ENCODE measurements at regions not wholly inside any gene's neighbourhood (a gene's known extent, or its start where the extent isn't known, plus 50 kb on each side); places are given as distances from the start of the nearest gene placed in this dataset.

DNA sequence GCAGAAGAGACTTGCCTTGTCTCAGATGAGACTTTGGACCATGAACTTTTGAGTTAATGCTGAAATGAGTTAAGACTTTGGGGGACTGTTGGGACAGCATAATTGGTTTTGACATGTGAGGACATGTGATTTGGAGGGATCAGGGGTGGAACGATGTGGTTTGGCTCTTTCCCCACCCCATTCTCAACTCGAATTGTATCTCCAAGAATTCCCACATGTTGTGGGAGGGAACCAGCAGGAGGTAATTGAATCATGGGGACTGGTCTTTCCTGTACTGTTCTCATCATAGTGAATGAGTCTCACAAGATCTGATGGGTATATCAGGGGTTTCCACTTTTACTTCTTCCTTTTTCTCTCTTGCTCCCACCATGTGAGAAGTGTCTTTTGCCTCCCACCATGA lies 229.7 kb upstream of the KCND2 start:
- TF ChIP-seq, protein P1, sequence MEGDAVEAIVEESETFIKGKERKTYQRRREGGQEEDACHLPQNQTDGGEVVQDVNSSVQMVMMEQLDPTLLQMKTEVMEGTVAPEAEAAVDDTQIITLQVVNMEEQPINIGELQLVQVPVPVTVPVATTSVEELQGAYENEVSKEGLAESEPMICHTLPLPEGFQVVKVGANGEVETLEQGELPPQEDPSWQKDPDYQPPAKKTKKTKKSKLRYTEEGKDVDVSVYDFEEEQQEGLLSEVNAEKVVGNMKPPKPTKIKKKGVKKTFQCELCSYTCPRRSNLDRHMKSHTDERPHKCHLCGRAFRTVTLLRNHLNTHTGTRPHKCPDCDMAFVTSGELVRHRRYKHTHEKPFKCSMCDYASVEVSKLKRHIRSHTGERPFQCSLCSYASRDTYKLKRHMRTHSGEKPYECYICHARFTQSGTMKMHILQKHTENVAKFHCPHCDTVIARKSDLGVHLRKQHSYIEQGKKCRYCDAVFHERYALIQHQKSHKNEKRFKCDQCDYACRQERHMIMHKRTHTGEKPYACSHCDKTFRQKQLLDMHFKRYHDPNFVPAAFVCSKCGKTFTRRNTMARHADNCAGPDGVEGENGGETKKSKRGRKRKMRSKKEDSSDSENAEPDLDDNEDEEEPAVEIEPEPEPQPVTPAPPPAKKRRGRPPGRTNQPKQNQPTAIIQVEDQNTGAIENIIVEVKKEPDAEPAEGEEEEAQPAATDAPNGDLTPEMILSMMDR (conservative IDR thresholded peaks at IDR 0.05; ENCODE audit: low read depth in 2 of 2): no peak
- TF ChIP-seq, protein P2, sequence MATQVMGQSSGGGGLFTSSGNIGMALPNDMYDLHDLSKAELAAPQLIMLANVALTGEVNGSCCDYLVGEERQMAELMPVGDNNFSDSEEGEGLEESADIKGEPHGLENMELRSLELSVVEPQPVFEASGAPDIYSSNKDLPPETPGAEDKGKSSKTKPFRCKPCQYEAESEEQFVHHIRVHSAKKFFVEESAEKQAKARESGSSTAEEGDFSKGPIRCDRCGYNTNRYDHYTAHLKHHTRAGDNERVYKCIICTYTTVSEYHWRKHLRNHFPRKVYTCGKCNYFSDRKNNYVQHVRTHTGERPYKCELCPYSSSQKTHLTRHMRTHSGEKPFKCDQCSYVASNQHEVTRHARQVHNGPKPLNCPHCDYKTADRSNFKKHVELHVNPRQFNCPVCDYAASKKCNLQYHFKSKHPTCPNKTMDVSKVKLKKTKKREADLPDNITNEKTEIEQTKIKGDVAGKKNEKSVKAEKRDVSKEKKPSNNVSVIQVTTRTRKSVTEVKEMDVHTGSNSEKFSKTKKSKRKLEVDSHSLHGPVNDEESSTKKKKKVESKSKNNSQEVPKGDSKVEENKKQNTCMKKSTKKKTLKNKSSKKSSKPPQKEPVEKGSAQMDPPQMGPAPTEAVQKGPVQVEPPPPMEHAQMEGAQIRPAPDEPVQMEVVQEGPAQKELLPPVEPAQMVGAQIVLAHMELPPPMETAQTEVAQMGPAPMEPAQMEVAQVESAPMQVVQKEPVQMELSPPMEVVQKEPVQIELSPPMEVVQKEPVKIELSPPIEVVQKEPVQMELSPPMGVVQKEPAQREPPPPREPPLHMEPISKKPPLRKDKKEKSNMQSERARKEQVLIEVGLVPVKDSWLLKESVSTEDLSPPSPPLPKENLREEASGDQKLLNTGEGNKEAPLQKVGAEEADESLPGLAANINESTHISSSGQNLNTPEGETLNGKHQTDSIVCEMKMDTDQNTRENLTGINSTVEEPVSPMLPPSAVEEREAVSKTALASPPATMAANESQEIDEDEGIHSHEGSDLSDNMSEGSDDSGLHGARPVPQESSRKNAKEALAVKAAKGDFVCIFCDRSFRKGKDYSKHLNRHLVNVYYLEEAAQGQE (IDR thresholded peaks at IDR 0.05; ENCODE audit: unreplicated experiment): no peak
- no peak for TF ChIP-seq CREB1 (CRISPR knock-in tag; IDR thresholded peaks at IDR 0.05; ENCODE audit: low read depth)
- no peak for TF ChIP-seq POLR2AphosphoS5 (IDR thresholded peaks at IDR 0.05; ENCODE audit: low read depth)

All from GM23338 (cell line).